Liver (tissue), 8 donors: ENCODE measurements at regions not wholly inside any gene's neighbourhood (a gene's known extent, or its start where the extent isn't known, plus 50 kb on each side); places are given as distances from the start of the nearest gene placed in this dataset.

ENCODE experiments used
- DNase-seq: peaks from one replicate; pipeline ENCODE4 v3.0.0-alpha.2; 2017; ENCODE audit warnings: low spot score
- H3K27ac ChIP-seq, 2 donors: one replicate each; pipeline ENCODE4 v1.7.0; 2013; ENCODE audit warnings: inconsistent platforms in 2 of 2, low read length in 2 of 2, control low read depth in 1 of 2, low read depth in 1 of 2, mild to moderate bottlenecking in 1 of 2
- H3K27me3 ChIP-seq, 4 donors: one replicate each; pipeline versions ENCODE4 v1.6.1 to v1.7.0; 2013; ENCODE audit warnings: low read length in 3 of 4, inconsistent platforms in 1 of 4, mild to moderate bottlenecking in 1 of 4, moderate library complexity in 1 of 4; ENCODE audit not compliant: control insufficient read depth in 4 of 4, insufficient read depth in 4 of 4
- H3K36me3 ChIP-seq, 4 donors: one replicate each; pipeline versions ENCODE4 v1.6.1 to v1.7.0; 2013; ENCODE audit warnings: low read length in 3 of 4, mild to moderate bottlenecking in 3 of 4, low read depth in 1 of 4, moderate library complexity in 1 of 4; ENCODE audit not compliant: control insufficient read depth in 4 of 4, insufficient read depth in 3 of 4
- H3K4me1 ChIP-seq, 4 donors: one replicate each; pipeline versions ENCODE4 v1.6.1 to v1.7.0; 2013; ENCODE audit warnings: low read length in 3 of 4, mild to moderate bottlenecking in 3 of 4, moderate library complexity in 1 of 4; ENCODE audit not compliant: control insufficient read depth in 4 of 4, insufficient read depth in 4 of 4
- H3K4me3 ChIP-seq, 3 donors: one replicate each; pipeline versions ENCODE4 v1.6.1 to v1.7.0; 2013; ENCODE audit warnings: low read length in 3 of 3, control low read depth in 1 of 3, low read depth in 1 of 3, mild to moderate bottlenecking in 1 of 3
- H3K9ac ChIP-seq, 2 donors: one replicate each; pipeline ENCODE4 v1.7.0; 2013; ENCODE audit warnings: low read length in 2 of 2, mild to moderate bottlenecking in 2 of 2, moderate library complexity in 2 of 2, control low read depth in 1 of 2, low read depth in 1 of 2
- H3K9me3 ChIP-seq, 4 donors: one replicate each; pipeline versions ENCODE4 v1.6.1 to v1.7.0; 2013; ENCODE audit warnings: low read length in 3 of 4; ENCODE audit not compliant: control insufficient read depth in 4 of 4
- EGR1 ChIP-seq, 2 donors: IDR thresholded peaks; 2 replicates each; pipeline ENCODE4 v1.6.1; 2016 to 2018; ENCODE audit warnings: antibody characterized with exemption in 2 of 2, low read depth in 2 of 2
- FOXA1 ChIP-seq: IDR thresholded peaks from 2 replicates; pipeline ENCODE4 v1.6.1; 2016; ENCODE audit warnings: antibody characterized with exemption
- FOXA2 ChIP-seq: IDR thresholded peaks from 2 replicates; pipeline ENCODE4 v1.6.1; 2016; ENCODE audit warnings: antibody characterized with exemption
- GABPA ChIP-seq, 2 donors: IDR thresholded peaks in 1 of 2; conservative IDR thresholded peaks in 1 of 2; 2 replicates each; pipeline ENCODE4 v1.6.1; 2016; ENCODE audit warnings: antibody characterized with exemption in 2 of 2, mild to moderate bottlenecking in 1 of 2, moderate library complexity in 1 of 2
- HNF4A ChIP-seq, 2 donors: conservative IDR thresholded peaks; 2 replicates each; pipeline ENCODE4 v1.6.1; 2016; ENCODE audit warnings: antibody characterized with exemption in 2 of 2, mild to moderate bottlenecking in 2 of 2
- HNF4G ChIP-seq: IDR thresholded peaks from 2 replicates; pipeline ENCODE4 v1.6.1; 2016; ENCODE audit warnings: antibody characterized with exemption
- JUND ChIP-seq, 2 donors: IDR thresholded peaks; 2 replicates each; pipeline ENCODE4 v1.6.1; 2016; ENCODE audit warnings: antibody characterized with exemption in 2 of 2
- NR2F2 ChIP-seq: IDR thresholded peaks from 2 replicates; pipeline ENCODE4 v1.6.1; 2016; ENCODE audit warnings: antibody characterized with exemption
- RAD21 ChIP-seq, 2 donors: IDR thresholded peaks; 2 replicates each; pipeline ENCODE4 v1.6.1; 2016; ENCODE audit warnings: antibody characterized with exemption in 2 of 2, mild to moderate bottlenecking in 2 of 2
- RXRA ChIP-seq, 2 donors: IDR thresholded peaks; 2 replicates each; pipeline ENCODE4 v1.6.1; 2017 to 2018; ENCODE audit warnings: antibody characterized with exemption in 2 of 2, mild to moderate bottlenecking in 1 of 2
- SP1 ChIP-seq: IDR thresholded peaks from 2 replicates; pipeline ENCODE4 v1.6.1; 2018; ENCODE audit warnings: antibody characterized with exemption, mild to moderate bottlenecking
- TAF1 ChIP-seq: conservative IDR thresholded peaks from 2 replicates; pipeline ENCODE4 v1.6.1; 2016; ENCODE audit warnings: antibody characterized with exemption, mild to moderate bottlenecking
- YY1 ChIP-seq: IDR thresholded peaks from 2 replicates; pipeline ENCODE4 v1.6.1; 2016; ENCODE audit warnings: antibody characterized with exemption, mild to moderate bottlenecking
- WGBS: extraction: QIAGEN DNeasy Blood & Tissue Kit; methylation state at CpG from one replicate; pipeline ENCODE4 v1.1.7; 2013; 5-methylcytosine and 5-hydroxymethylcytosine counted together
- TF ChIP-seq, protein P1 (sequence below): IDR thresholded peaks from 2 replicates; pipeline ENCODE4 v1.6.1; 2016; ENCODE audit warnings: antibody characterized with exemption
- TF ChIP-seq, protein P2 (sequence below): fragments of 150-350 bp; IDR thresholded peaks from 2 replicates; pipeline ENCODE4 v1.5.1; 2017; ENCODE audit warnings: improper control_type of control experiment, low read depth, low read length; ENCODE audit not compliant: missing input control
- TF ChIP-seq, protein P3 (sequence below): IDR thresholded peaks from 2 replicates; pipeline ENCODE4 v1.6.1; 2016; ENCODE audit warnings: antibody characterized with exemption
- TF ChIP-seq, protein P4 (sequence below): IDR thresholded peaks from 2 replicates; pipeline ENCODE4 v1.6.1; 2016; ENCODE audit warnings: antibody characterized with exemption, mild to moderate bottlenecking
- TF ChIP-seq, protein P5 (sequence below): IDR thresholded peaks from 2 replicates; pipeline ENCODE4 v1.6.1; 2016; ENCODE audit warnings: antibody characterized with exemption
- donor health status: healthy.
- donor health status: healthy.
- donor health status: healthy.
- donor health status: healthy.
- donor health status: healthy.

DNA sequence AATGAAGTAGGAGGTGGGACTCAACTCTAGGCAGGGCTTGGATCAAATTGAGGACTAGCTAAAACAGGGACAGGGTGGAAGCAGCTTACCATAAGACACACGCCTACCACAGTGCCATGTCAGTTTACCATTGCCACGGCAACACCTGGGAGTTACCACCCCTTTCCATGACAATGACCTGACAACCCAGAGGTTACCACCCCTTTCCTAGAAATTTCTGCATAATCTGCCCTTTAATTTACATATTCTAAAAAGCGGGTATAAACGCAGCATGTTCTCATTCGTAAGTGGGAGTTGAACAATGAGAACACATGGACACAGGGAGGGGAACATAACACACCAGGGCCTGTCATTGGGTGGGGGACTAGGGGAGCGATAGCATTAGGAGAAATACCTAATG, 72.7 kb downstream of the GCC1 start:
- no peak for DNase-seq
- WGBS, result 87% methylated on average over 6 of the region's 6 CpGs
- H3K36me3 ChIP-seq, result no peaks in the 10 kb centered on the region

DNA sequence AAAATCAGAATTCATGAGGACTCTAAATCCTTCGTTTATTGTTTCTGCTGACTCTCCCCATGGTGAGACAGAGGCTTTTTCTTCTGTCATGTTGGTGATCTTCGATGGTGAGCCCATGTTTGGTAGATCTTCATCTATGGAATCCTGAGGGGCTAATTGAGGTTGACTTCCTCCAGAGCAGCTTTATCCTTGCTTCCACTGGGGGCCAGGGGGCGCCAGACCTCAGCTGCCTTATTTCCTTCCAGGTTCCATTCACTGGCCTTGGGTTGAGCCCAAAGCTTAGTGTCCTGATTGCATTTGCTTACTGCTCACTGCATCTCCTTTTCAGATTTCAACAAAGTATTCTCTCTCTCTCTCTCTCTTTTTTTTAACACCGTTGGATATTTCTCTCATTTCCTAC, 80.7 kb downstream of the GCC1 start:
- H3K4me3 ChIP-seq, result no peak overlapping the region
- WGBS, result 45% methylated on average over 4 of the region's 4 CpGs
- H3K4me1 ChIP-seq, result no peaks in the 10 kb centered on the region
- peak; percentile 39 for DNase-seq
- H3K36me3 ChIP-seq, result no peaks in the 10 kb centered on the region
- H3K27me3 ChIP-seq, result no peaks in the 10 kb centered on the region
- no peak overlapping the region for H3K27ac ChIP-seq
- TF ChIP-seq, protein P1, sequence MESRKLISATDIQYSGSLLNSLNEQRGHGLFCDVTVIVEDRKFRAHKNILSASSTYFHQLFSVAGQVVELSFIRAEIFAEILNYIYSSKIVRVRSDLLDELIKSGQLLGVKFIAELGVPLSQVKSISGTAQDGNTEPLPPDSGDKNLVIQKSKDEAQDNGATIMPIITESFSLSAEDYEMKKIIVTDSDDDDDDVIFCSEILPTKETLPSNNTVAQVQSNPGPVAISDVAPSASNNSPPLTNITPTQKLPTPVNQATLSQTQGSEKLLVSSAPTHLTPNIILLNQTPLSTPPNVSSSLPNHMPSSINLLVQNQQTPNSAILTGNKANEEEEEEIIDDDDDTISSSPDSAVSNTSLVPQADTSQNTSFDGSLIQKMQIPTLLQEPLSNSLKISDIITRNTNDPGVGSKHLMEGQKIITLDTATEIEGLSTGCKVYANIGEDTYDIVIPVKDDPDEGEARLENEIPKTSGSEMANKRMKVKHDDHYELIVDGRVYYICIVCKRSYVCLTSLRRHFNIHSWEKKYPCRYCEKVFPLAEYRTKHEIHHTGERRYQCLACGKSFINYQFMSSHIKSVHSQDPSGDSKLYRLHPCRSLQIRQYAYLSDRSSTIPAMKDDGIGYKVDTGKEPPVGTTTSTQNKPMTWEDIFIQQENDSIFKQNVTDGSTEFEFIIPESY, result no peak
- TF ChIP-seq JUND (IDR thresholded peaks at IDR 0.05) (no peak), RAD21 (IDR thresholded peaks at IDR 0.05) (peak; percentile 57 to 72)
- TF ChIP-seq, protein P2, sequence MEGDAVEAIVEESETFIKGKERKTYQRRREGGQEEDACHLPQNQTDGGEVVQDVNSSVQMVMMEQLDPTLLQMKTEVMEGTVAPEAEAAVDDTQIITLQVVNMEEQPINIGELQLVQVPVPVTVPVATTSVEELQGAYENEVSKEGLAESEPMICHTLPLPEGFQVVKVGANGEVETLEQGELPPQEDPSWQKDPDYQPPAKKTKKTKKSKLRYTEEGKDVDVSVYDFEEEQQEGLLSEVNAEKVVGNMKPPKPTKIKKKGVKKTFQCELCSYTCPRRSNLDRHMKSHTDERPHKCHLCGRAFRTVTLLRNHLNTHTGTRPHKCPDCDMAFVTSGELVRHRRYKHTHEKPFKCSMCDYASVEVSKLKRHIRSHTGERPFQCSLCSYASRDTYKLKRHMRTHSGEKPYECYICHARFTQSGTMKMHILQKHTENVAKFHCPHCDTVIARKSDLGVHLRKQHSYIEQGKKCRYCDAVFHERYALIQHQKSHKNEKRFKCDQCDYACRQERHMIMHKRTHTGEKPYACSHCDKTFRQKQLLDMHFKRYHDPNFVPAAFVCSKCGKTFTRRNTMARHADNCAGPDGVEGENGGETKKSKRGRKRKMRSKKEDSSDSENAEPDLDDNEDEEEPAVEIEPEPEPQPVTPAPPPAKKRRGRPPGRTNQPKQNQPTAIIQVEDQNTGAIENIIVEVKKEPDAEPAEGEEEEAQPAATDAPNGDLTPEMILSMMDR, result peak; percentile 34
- no peak overlapping the region for H3K9ac ChIP-seq
- H3K9me3 ChIP-seq, result no peaks in the 10 kb centered on the region

More for the DNA sequence above, 72.7 kb downstream of the GCC1 start:
- H3K4me1 ChIP-seq, result no peaks in the 10 kb centered on the region
- H3K9me3 ChIP-seq, result no peaks in the 10 kb centered on the region
- H3K4me3 ChIP-seq, result no peak overlapping the region
- no peak overlapping the region for H3K27ac ChIP-seq
- TF ChIP-seq, protein P3, sequence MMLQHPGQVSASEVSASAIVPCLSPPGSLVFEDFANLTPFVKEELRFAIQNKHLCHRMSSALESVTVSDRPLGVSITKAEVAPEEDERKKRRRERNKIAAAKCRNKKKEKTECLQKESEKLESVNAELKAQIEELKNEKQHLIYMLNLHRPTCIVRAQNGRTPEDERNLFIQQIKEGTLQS, result no peak
- TF ChIP-seq, protein P2, result no peak
- TF ChIP-seq, protein P4, sequence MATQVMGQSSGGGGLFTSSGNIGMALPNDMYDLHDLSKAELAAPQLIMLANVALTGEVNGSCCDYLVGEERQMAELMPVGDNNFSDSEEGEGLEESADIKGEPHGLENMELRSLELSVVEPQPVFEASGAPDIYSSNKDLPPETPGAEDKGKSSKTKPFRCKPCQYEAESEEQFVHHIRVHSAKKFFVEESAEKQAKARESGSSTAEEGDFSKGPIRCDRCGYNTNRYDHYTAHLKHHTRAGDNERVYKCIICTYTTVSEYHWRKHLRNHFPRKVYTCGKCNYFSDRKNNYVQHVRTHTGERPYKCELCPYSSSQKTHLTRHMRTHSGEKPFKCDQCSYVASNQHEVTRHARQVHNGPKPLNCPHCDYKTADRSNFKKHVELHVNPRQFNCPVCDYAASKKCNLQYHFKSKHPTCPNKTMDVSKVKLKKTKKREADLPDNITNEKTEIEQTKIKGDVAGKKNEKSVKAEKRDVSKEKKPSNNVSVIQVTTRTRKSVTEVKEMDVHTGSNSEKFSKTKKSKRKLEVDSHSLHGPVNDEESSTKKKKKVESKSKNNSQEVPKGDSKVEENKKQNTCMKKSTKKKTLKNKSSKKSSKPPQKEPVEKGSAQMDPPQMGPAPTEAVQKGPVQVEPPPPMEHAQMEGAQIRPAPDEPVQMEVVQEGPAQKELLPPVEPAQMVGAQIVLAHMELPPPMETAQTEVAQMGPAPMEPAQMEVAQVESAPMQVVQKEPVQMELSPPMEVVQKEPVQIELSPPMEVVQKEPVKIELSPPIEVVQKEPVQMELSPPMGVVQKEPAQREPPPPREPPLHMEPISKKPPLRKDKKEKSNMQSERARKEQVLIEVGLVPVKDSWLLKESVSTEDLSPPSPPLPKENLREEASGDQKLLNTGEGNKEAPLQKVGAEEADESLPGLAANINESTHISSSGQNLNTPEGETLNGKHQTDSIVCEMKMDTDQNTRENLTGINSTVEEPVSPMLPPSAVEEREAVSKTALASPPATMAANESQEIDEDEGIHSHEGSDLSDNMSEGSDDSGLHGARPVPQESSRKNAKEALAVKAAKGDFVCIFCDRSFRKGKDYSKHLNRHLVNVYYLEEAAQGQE, result no peak
- TF ChIP-seq, protein P5, sequence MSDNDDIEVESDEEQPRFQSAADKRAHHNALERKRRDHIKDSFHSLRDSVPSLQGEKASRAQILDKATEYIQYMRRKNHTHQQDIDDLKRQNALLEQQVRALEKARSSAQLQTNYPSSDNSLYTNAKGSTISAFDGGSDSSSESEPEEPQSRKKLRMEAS, result no peak
- TF ChIP-seq EGR1 (IDR thresholded peaks at IDR 0.05; ENCODE audit: low read depth in 2 of 2), result no peak
- no peak for TF ChIP-seq NR2F2
- no peak for TF ChIP-seq HNF4G
- no peak for TF ChIP-seq FOXA1
- TF ChIP-seq YY1, result no peak
- TF ChIP-seq SP1, result no peak
- no peak for TF ChIP-seq TAF1
- TF ChIP-seq FOXA2, result no peak
- no peak for TF ChIP-seq RAD21 (IDR thresholded peaks at IDR 0.05)
- TF ChIP-seq GABPA (IDR thresholded peaks at IDR 0.05 in 1 of 2, conservative IDR thresholded peaks at IDR 0.05 in 1 of 2), result no peak
- no peak for TF ChIP-seq HNF4A (conservative IDR thresholded peaks at IDR 0.05)
- no peak for TF ChIP-seq RXRA (IDR thresholded peaks at IDR 0.05)
- no peak for TF ChIP-seq JUND (IDR thresholded peaks at IDR 0.05)
- H3K9ac ChIP-seq, result no peak overlapping the region
- no peaks in the 10 kb centered on the region for H3K27me3 ChIP-seq
